Neural progenitor cell (in vitro differentiated cells): ENCODE measurements at regions not wholly inside any gene's neighbourhood (a gene's known extent, or its start where the extent isn't known, plus 50 kb on each side); places are given as distances from the start of the nearest gene placed in this dataset.
A peak's percentile ranks its signal among the peaks of the same experiment; 100 is the strongest.

ENCODE experiments used
- DNase-seq: peaks from one replicate; pipeline ENCODE4 v3.0.0-alpha.2; 2016; ENCODE audit warnings: low spot score
- H2AFZ ChIP-seq: fragments of 200-600 bp; sonication (generic); replicated peaks from 2 replicates; pipeline ENCODE4 v1.6.1; 2016; ENCODE audit warnings: antibody characterized with exemption
- H3F3A ChIP-seq: fragments of 200-600 bp; sonication (generic); 2 replicates; pipeline ENCODE4 v1.6.1; 2016; ENCODE audit warnings: antibody characterized with exemption, low read depth
- H3K27ac ChIP-seq: fragments of 200-600 bp; sonication (generic); 2 replicates; pipeline ENCODE4 v1.5.1; 2016; ENCODE audit warnings: mild to moderate bottlenecking
- H3K27me3 ChIP-seq: fragments of 200-600 bp; sonication (generic); 2 replicates; pipeline ENCODE4 v1.6.1; 2016; ENCODE audit warnings: mild to moderate bottlenecking, moderate library complexity
- H3K36me3 ChIP-seq: fragments of 200-600 bp; sonication (generic); 2 replicates; pipeline ENCODE4 v1.5.1; 2016
- H3K4me1 ChIP-seq: fragments of 200-600 bp; sonication (generic); 2 replicates; pipeline ENCODE4 v1.6.1; 2016; ENCODE audit warnings: mixed run types
- H3K4me2 ChIP-seq: fragments of 200-600 bp; sonication (generic); 2 replicates; pipeline ENCODE4 v1.6.1; 2016
- H3K4me3 ChIP-seq: fragments of 200-600 bp; sonication (generic); 2 replicates; pipeline ENCODE4 v1.5.1; 2016
- H3K79me2 ChIP-seq: fragments of 200-600 bp; sonication (generic); 2 replicates; pipeline ENCODE4 v1.6.1; 2016; ENCODE audit warnings: low read depth
- H3K9ac ChIP-seq: fragments of 200-600 bp; sonication (generic); 2 replicates; pipeline ENCODE4 v1.6.1; 2016
- H3K9me3 ChIP-seq: fragments of 200-600 bp; sonication (generic); 2 replicates; pipeline ENCODE4 v1.5.1; 2016; ENCODE audit warnings: low read depth
- H4K20me1 ChIP-seq: fragments of 200-600 bp; sonication (generic); 2 replicates; pipeline ENCODE4 v1.6.1; 2016; ENCODE audit warnings: low read depth
- H3K27ac Mint-ChIP-seq: 3 replicates; pipeline ENCODE4 v1.8.0; 2021; ENCODE audit warnings: mixed read lengths
- H3K27me3 Mint-ChIP-seq: 2 replicates; pipeline ENCODE4 v1.8.0; 2022; ENCODE audit warnings: low read depth, mild to moderate bottlenecking, inconsistent platforms, moderate library complexity, mixed read lengths; ENCODE audit not compliant: insufficient read depth
- H3K36me3 Mint-ChIP-seq: 3 replicates; pipeline ENCODE4 v1.8.0; 2021; ENCODE audit warnings: mixed read lengths
- H3K4me1 Mint-ChIP-seq: 3 replicates; pipeline ENCODE4 v1.8.0; 2021; ENCODE audit warnings: mixed read lengths
- H3K4me3 Mint-ChIP-seq: 3 replicates; pipeline ENCODE4 v1.8.0; 2021; ENCODE audit warnings: mild to moderate bottlenecking, moderate library complexity, mixed read lengths
- H3K9me3 Mint-ChIP-seq: 3 replicates; pipeline ENCODE4 v1.8.0; 2020; ENCODE audit warnings: mixed read lengths
- CTCF ChIP-seq: fragments of 200-600 bp; sonication (generic); IDR thresholded peaks from 2 replicates; pipeline ENCODE4 v1.5.1; 2017; ENCODE audit warnings: antibody characterized with exemption, mild to moderate bottlenecking
- EZH2 ChIP-seq: fragments of 200-600 bp; sonication (generic); IDR thresholded peaks from 2 replicates; pipeline ENCODE4 v1.6.1; 2017; ENCODE audit warnings: antibody characterized with exemption, mild to moderate bottlenecking, moderate library complexity
- EZH2phosphoT487 ChIP-seq: fragments of 200-600 bp; sonication (generic); IDR thresholded peaks from 2 replicates; pipeline ENCODE4 v1.6.1; 2017; ENCODE audit warnings: antibody characterized with exemption

- Histone ChIP-seq H4K20me1 (no peaks in the 10 kb centered on the region), H3K36me3 (no peaks in the 10 kb centered on the region), H3K9me3 (no peaks in the 10 kb centered on the region), H3K4me1 (no peaks in the 10 kb centered on the region), H3K4me2 (no peak overlapping the region), H3K9ac (no peak overlapping the region), H3K27ac (no peak overlapping the region), H3K4me3 (no peak overlapping the region), H3K79me2 (no peaks in the 10 kb centered on the region), H3F3A (no peaks in the 10 kb centered on the region), H2AFZ (peak overlapping the region; percentile 13), H3K27me3 (no peaks in the 10 kb centered on the region)
- TF ChIP-seq CTCF (no peak), EZH2phosphoT487 (no peak), EZH2 (no peak)
- no peak for DNase-seq
- Mint-ChIP-seq H3K27me3 (no peaks in the 10 kb centered on the region), H3K9me3 (no peaks in the 10 kb centered on the region), H3K4me1 (no peaks in the 10 kb centered on the region), H3K27ac (no peak overlapping the region), H3K36me3 (no peaks in the 10 kb centered on the region), H3K4me3 (no peak overlapping the region)
Observed at GRCh38 chr18:66346833-66347588, 256.9 kb downstream of the CDH19 start.

- Mint-ChIP-seq H3K4me1 (no peaks in the 10 kb centered on the region), H3K9me3 (no peaks in the 10 kb centered on the region), H3K4me3 (no peak overlapping the region), H3K27ac (no peak overlapping the region), H3K36me3 (no peaks in the 10 kb centered on the region), H3K27me3 (no peaks in the 10 kb centered on the region)
- no peak for DNase-seq
- Histone ChIP-seq H4K20me1 (no peaks in the 10 kb centered on the region), H3K27ac (no peak overlapping the region), H3K4me3 (no peak overlapping the region), H3K36me3 (no peaks in the 10 kb centered on the region), H3K4me1 (no peaks in the 10 kb centered on the region), H3K4me2 (no peak overlapping the region), H3K9ac (no peak overlapping the region), H3K27me3 (no peaks in the 10 kb centered on the region), H3K9me3 (no peaks in the 10 kb centered on the region), H2AFZ (no peak overlapping the region), H3F3A (no peaks in the 10 kb centered on the region), H3K79me2 (no peaks in the 10 kb centered on the region)
- no peak for TF ChIP-seq EZH2phosphoT487
- TF ChIP-seq EZH2: no peak
- no peak for TF ChIP-seq CTCF
Observed at GRCh38 chr18:66344227-66344626, 259.7 kb downstream of the CDH19 start.

- no peaks in the 10 kb centered on the region for H3F3A ChIP-seq
- H3K9me3 ChIP-seq: no peaks in the 10 kb centered on the region
- H3K27me3 ChIP-seq: no peaks in the 10 kb centered on the region
- no peaks in the 10 kb centered on the region for H3K36me3 ChIP-seq
- H3K4me2 ChIP-seq: no peak overlapping the region
- H3K4me3 ChIP-seq: no peak overlapping the region
- Mint-ChIP-seq H3K27ac (no peak overlapping the region), H3K36me3 (no peaks in the 10 kb centered on the region), H3K9me3 (no peaks in the 10 kb centered on the region), H3K27me3 (no peaks in the 10 kb centered on the region), H3K4me3 (no peak overlapping the region), H3K4me1 (no peaks in the 10 kb centered on the region)
- no peak overlapping the region for H3K9ac ChIP-seq
- no peak for DNase-seq
- no peak for TF ChIP-seq EZH2phosphoT487
- no peak for TF ChIP-seq CTCF
- TF ChIP-seq EZH2: no peak
- H3K79me2 ChIP-seq: no peaks in the 10 kb centered on the region
- no peaks in the 10 kb centered on the region for H4K20me1 ChIP-seq
- H2AFZ ChIP-seq: no peak overlapping the region
- no peaks in the 10 kb centered on the region for H3K4me1 ChIP-seq
- no peak overlapping the region for H3K27ac ChIP-seq
Observed at GRCh38 chr18:66342577-66342976, 261.3 kb downstream of the CDH19 start.
